GM12878 (cell line): ENCODE measurements at regions not wholly inside any gene's neighbourhood (a gene's known extent, or its start where the extent isn't known, plus 50 kb on each side); places are given as distances from the start of the nearest gene placed in this dataset.
A peak's percentile ranks its signal among the peaks of the same experiment; 100 is the strongest.

Source experiments
- ATAC-seq: fragments of 200-7000 bp; cut with Tn5 transposase; 3 replicates; pipeline ENCODE4 v1.9.1; 2020; ENCODE audit warnings: mild to moderate bottlenecking, moderate library complexity
- BruUV-seq: library from RNA; stranded (reverse); fragments of 400-500 nt; replicated peaks from 2 replicates; lab custom pipeline; 2021; lab: Mats Ljungman, UMichigan
- CTCF ChIA-PET: fragments of 300-600 bp; sonication (Branson Sonifier 250); formaldehyde crosslinking; extraction: SDS; loops from one replicate; lab custom pipeline; 2021; ENCODE audit warnings: inconsistent platforms; lab: Yijun Ruan, JAX
- POLR2A ChIA-PET: fragments of 350-600 bp; formaldehyde crosslinking; extraction: SDS; loops from one replicate; lab custom pipeline; 2021; ENCODE audit warnings: inconsistent platforms; lab: Charles Lee
- RAD21 ChIA-PET: fragments of 300-600 bp; sonication (Branson Sonifier 250); formaldehyde crosslinking; loops from one replicate; lab custom pipeline; 2023; ENCODE audit warnings: antibody characterized with exemption; ENCODE audit not compliant: unreplicated experiment; lab: Charles Lee
- SMC1A ChIA-PET: fragments of 300-600 bp; sonication (Branson Sonifier 250); formaldehyde crosslinking; loops from one replicate; lab custom pipeline; 2023; ENCODE audit not compliant: unreplicated experiment, uncharacterized antibody; lab: Charles Lee
- DNase-seq: peaks from one replicate; pipeline ENCODE4 v3.0.0-alpha.2; 2011; ENCODE audit warnings: low read depth, low spot score
- FAIRE-seq: peaks from 3 replicates; lab custom pipeline; 2011; peaks lifted over from hg19 to GRCh38; lab: Jason Lieb, UNC
- H2AFZ ChIP-seq: 2 replicates; pipeline ENCODE4 v1.6.0; 2011; ENCODE audit warnings: low read depth, low read length, control low read depth; ENCODE audit not compliant: control insufficient read depth
- H3K27ac ChIP-seq: 2 replicates; pipeline ENCODE4 v1.5.1; 2011; ENCODE audit warnings: control low read depth; ENCODE audit not compliant: control insufficient read depth, insufficient read depth
- H3K27me3 ChIP-seq, 2 experiments: replicated peaks in 1 of 2; 2 replicates each; pipeline versions ENCODE4 v1.6.0 to v1.6.1; 2011; ENCODE audit warnings: low read length in 1 of 2; ENCODE audit not compliant: control insufficient read depth in 2 of 2, insufficient read depth in 2 of 2
- H3K36me3 ChIP-seq, 2 experiments: 2 replicates each; pipeline ENCODE4 v1.5.1; 2011; ENCODE audit warnings: low read length in 1 of 2; ENCODE audit not compliant: control insufficient read depth in 2 of 2, insufficient read depth in 2 of 2
- H3K4me1 ChIP-seq: 2 replicates; pipeline ENCODE4 v1.6.1; 2011; ENCODE audit warnings: mild to moderate bottlenecking, low read length, moderate library complexity, mixed read lengths; ENCODE audit not compliant: control insufficient read depth, insufficient read depth
- H3K4me2 ChIP-seq: 2 replicates; pipeline ENCODE4 v1.6.0; 2011; ENCODE audit warnings: control low read depth; ENCODE audit not compliant: control insufficient read depth, insufficient read depth
- H3K4me3 ChIP-seq: fragments of 200-600 bp; sonication (generic); 2 replicates; pipeline ENCODE4 v1.5.1; 2016
- H3K79me2 ChIP-seq: 2 replicates; pipeline ENCODE4 v1.6.0; 2011; ENCODE audit warnings: low read length; ENCODE audit not compliant: control insufficient read depth, insufficient read depth
- H3K9ac ChIP-seq: 2 replicates; pipeline ENCODE4 v1.8.0; 2011; ENCODE audit warnings: low read length, control low read depth, mixed read lengths; ENCODE audit not compliant: control insufficient read depth, insufficient read depth
- H3K9me3 ChIP-seq: replicated peaks from 3 replicates; pipeline ENCODE4 v1.5.1; 2011; ENCODE audit warnings: mild to moderate bottlenecking, low read length; ENCODE audit not compliant: control insufficient read depth, insufficient read depth
- H4K20me1 ChIP-seq: 2 replicates; pipeline ENCODE4 v1.6.0; 2011; ENCODE audit not compliant: control insufficient read depth, insufficient read depth
- BHLHE40 ChIP-seq, 2 experiments: fragments of 450-650 bp in 1 of 2; IDR thresholded peaks; 2 replicates each; pipeline ENCODE4 v1.6.1; 2011 to 2017; ENCODE audit warnings: low read depth in 2 of 2, borderline replicate concordance in 1 of 2, improper control_type of control experiment in 1 of 2, low read length in 1 of 2, mild to moderate bottlenecking in 1 of 2
- BMI1 ChIP-seq: fragments of 450-650 bp; IDR thresholded peaks from 2 replicates; pipeline ENCODE4 v1.6.1; 2016; ENCODE audit warnings: mild to moderate bottlenecking, moderate library complexity, borderline replicate concordance
- KAT2A ChIP-seq: conservative IDR thresholded peaks from 2 replicates; pipeline ENCODE4 v1.6.1; 2011; ENCODE audit warnings: low read depth, low read length; ENCODE audit not compliant: control insufficient read depth
- POU2F2 ChIP-seq: IDR thresholded peaks from 3 replicates; pipeline ENCODE4 v1.6.1; 2011; ENCODE audit warnings: low read depth, mild to moderate bottlenecking, low read length, borderline replicate concordance
- RAD21 ChIP-seq: IDR thresholded peaks from 2 replicates; pipeline ENCODE4 v1.6.1; 2011; ENCODE audit warnings: mild to moderate bottlenecking, low read depth, low read length, moderate library complexity; ENCODE audit not compliant: insufficient read depth
- SMARCA5 ChIP-seq: fragments of 450-650 bp; IDR thresholded peaks from 2 replicates; pipeline ENCODE4 v1.6.1; 2017; ENCODE audit warnings: mild to moderate bottlenecking
- SMC3 ChIP-seq: IDR thresholded peaks from 2 replicates; pipeline ENCODE4 v1.6.1; 2011; ENCODE audit warnings: low read length, improper control_type of control experiment, borderline replicate concordance
- YY1 ChIP-seq: IDR thresholded peaks from 2 replicates; pipeline ENCODE4 v1.6.1; 2011; ENCODE audit warnings: low read depth, mild to moderate bottlenecking, low read length
- ZNF24 ChIP-seq: fragments of 450-650 bp; IDR thresholded peaks from 2 replicates; pipeline ENCODE4 v1.6.1; 2017; ENCODE audit warnings: antibody characterized with exemption, mild to moderate bottlenecking
- WGBS: methylation state at CpG from one replicate; pipeline ENCODE4 v1.1.6; 2016; ENCODE audit warnings: low lambda C conversion rate; ENCODE audit not compliant: insufficient replicate concordance, insufficient coverage; ENCODE audit errors: missing lambda C conversion rate; 5-methylcytosine and 5-hydroxymethylcytosine counted together
- in situ Hi-C: fragments of 300-500 bp; cut with MboI; formaldehyde crosslinking; loops from 9 replicates; pipeline ENCODE4 v1.14.3; 2018; ENCODE audit warnings: mixed read lengths
- intact Hi-C: fragments of 100-400 bp; cut with micrococcal nuclease; formaldehyde crosslinking; loops from one replicate; pipeline ENCODE4 v1.14.2; 2022; ENCODE audit not compliant: unreplicated experiment
- TF ChIP-seq, protein P1 (sequence below), 3 experiments: IDR thresholded peaks in 2 of 3; conservative IDR thresholded peaks in 1 of 3; 2 replicates each; pipeline ENCODE4 v1.5.1; 2011; ENCODE audit warnings: low read depth in 3 of 3, low read length in 3 of 3, mild to moderate bottlenecking in 3 of 3, control low read depth in 2 of 3, moderate library complexity in 2 of 3, inconsistent platforms in 1 of 3, mixed read lengths in 1 of 3; ENCODE audit not compliant: control insufficient read depth in 2 of 3, insufficient read depth in 1 of 3; ENCODE audit errors: extremely low read depth in 1 of 3
- TF ChIP-seq, protein P2 (sequence below): IDR thresholded peaks from 2 replicates; pipeline ENCODE4 v1.6.1; 2011; ENCODE audit warnings: low read depth, mild to moderate bottlenecking, low read length, moderate library complexity, borderline replicate concordance; ENCODE audit errors: extremely low read depth

DNA sequence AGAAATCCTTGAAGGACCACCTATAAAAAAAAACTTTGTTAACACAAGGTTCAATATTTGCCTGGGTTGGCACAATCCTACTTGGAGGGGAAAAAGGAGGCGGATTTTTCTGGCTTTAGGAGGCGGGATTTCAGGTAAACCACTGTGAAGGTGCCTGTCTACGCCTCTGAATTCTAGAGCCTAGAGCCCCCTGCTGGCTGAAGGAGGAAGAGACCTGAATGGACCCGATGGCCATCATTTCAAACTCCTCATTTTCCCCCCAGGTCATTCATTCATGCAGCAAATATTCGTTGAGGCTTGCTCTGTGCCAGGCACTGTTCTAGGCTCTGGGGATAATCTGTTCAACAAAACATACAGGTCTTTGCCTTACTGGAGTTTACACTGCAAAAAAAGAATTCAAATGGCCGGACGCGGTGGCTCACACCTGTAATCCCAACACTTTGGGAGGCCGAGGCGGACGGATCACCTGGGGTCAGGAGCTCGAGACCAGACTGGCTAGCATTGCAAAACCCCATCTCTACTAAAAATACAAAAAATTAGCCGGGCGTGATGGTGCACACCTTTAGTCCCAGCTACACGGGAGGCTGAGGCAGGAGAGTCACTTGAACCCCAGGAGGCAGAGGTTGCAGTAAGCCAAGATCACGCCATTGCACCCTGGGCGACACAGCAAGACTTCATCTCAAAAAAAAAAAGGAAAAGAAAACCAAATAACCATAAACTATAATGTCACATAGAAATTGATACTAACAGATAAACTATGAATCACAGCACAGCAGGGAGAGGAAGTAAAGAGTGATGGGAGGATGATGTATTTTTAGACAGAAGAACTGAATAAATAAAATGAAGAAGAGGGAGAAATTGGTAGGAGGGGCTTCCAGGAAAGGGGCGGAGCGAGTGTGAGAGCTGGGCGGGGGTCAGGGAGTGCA lies 90.1 kb upstream of the NFE2L3 start:
- peak overlapping the region; percentile 7; the same call in 1 of the 2 replicates for H2AFZ ChIP-seq
- POLR2A ChIA-PET, result no interaction called here
- ATAC-seq, result peak; percentile 98
- TF ChIP-seq BMI1 (no peak), BHLHE40 (IDR thresholded peaks at IDR 0.05; ENCODE audit: borderline replicate concordance in 1 of 2, low read depth in 2 of 2, low read length in 1 of 2) (0 out of 4 replicates have a peak, but pooled peaks of 1 of the 2 experiments have one; percentile 30), KAT2A (no peak), RAD21 (peak; percentile 90), YY1 (peak; percentile 89), ZNF24 (peak; percentile 73; the same call in 1 of the 2 replicates), POU2F2 (0 out of 3 replicates have a peak, but pooled peaks have one; percentile 45), SMARCA5 (0 out of 2 replicates have a peak, but pooled peaks have one; percentile 24), SMC3 (peak; percentile 99)
- TF ChIP-seq, protein P1, sequence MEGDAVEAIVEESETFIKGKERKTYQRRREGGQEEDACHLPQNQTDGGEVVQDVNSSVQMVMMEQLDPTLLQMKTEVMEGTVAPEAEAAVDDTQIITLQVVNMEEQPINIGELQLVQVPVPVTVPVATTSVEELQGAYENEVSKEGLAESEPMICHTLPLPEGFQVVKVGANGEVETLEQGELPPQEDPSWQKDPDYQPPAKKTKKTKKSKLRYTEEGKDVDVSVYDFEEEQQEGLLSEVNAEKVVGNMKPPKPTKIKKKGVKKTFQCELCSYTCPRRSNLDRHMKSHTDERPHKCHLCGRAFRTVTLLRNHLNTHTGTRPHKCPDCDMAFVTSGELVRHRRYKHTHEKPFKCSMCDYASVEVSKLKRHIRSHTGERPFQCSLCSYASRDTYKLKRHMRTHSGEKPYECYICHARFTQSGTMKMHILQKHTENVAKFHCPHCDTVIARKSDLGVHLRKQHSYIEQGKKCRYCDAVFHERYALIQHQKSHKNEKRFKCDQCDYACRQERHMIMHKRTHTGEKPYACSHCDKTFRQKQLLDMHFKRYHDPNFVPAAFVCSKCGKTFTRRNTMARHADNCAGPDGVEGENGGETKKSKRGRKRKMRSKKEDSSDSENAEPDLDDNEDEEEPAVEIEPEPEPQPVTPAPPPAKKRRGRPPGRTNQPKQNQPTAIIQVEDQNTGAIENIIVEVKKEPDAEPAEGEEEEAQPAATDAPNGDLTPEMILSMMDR (IDR thresholded peaks at IDR 0.05 in 2 of 3, conservative IDR thresholded peaks at IDR 0.05 in 1 of 3; ENCODE audit: control insufficient read depth in 2 of 3, extremely low read depth in 1 of 3, insufficient read depth in 1 of 3, low read depth in 3 of 3, low read length in 3 of 3), result peak; percentile 86 to 87 (median 87)
- TF ChIP-seq, protein P2, sequence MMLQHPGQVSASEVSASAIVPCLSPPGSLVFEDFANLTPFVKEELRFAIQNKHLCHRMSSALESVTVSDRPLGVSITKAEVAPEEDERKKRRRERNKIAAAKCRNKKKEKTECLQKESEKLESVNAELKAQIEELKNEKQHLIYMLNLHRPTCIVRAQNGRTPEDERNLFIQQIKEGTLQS, result no peak
- TF ChIP-seq, all 136 proteins: peak for 8
- Histone ChIP-seq H3K4me3 (no peak overlapping the region), H3K9ac (no peak overlapping the region), H3K27me3 (no peaks in the 10 kb centered on the region; a peak in 1 of 4 replicates), H3K4me2 (no peak overlapping the region), H3K4me1 (no peaks in the 10 kb centered on the region), H3K79me2 (no peaks in the 10 kb centered on the region), H4K20me1 (no peaks in the 10 kb centered on the region), H3K27ac (no peak overlapping the region), H3K9me3 (no peaks in the 10 kb centered on the region; the same call in 1 of the 3 replicates), H3K36me3 (no peaks in the 10 kb centered on the region)
- WGBS, result 27% methylated on average over 20 of the region's 20 CpGs
- intact Hi-C loops (loop anchor here (1.0 to 10.0 kb wide), 3 partner anchors 93 to 603 kb away; no protein-coding TSS in a partner anchor), in situ Hi-C loops (no loop called here)
- ChIA-PET SMC1A (interaction anchor here (0.6 to 12.1 kb wide), 11 partner anchors 14 to 335 kb away, joined by 3 to 200 read pairs (median 3); no protein-coding TSS in a partner anchor), RAD21 (interaction anchor here (1.2 to 2.6 kb wide), 3 partner anchors 94 to 171 kb away, joined by 3 to 41 read pairs (median 4); no protein-coding TSS in a partner anchor), CTCF (interaction anchor here (0.7 to 15.1 kb wide), 17 partner anchors 11 to 303 kb away, joined by 3 to 264 read pairs (median 4); no protein-coding TSS in a partner anchor)
- peak; percentile 37 for DNase-seq
- no TSS peak for BruUV-seq
- peak; percentile 97 for FAIRE-seq
